Stimulated activated CD8-positive, alpha-beta memory T cell treated with anti-CD3 and anti-CD28 coated beads, Interleukin-4, amount 100 ng/mL, for 4 hours (primary cell): ENCODE measurements at regions not wholly inside any gene's neighbourhood (a gene's known extent, or its start where the extent isn't known, plus 50 kb on each side); places are given as distances from the start of the nearest gene placed in this dataset.
"Not testable (repeated sequence)": the region's sequence is repeated elsewhere in the genome, so short reads cannot be mapped to it uniquely, and the experiment has no call there.

ENCODE experiments used
- DNase-seq, 2 donors: peaks; one replicate each; pipeline ENCODE4 v3.0.0-alpha.2; 2020; ENCODE audit warnings: low read depth in 2 of 2, low spot score in 1 of 2

DNA sequence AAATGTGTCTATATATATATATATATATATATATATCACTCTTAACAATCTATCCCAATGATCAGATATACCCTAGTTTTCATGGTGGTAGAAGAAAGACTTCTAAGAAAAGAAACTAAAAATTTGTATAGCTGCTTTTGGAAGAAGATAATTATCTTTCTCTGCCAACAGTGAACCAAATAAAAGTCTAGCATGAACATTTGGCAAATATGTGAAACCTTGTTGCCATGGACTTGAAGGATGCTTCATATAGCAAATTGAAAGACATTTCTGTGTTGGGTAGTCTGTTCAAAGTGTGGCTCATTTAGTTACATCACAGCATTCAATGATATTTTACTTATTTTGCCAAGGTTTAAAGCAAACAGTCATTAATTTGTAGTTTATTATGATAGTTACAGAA is 219.9 kb upstream of the NECTIN3 start:
- no peak for DNase-seq

GRCh38 chr3:110855207-110855606 is 216.4 kb upstream of the NECTIN3 start:
- no peak for DNase-seq

DNA sequence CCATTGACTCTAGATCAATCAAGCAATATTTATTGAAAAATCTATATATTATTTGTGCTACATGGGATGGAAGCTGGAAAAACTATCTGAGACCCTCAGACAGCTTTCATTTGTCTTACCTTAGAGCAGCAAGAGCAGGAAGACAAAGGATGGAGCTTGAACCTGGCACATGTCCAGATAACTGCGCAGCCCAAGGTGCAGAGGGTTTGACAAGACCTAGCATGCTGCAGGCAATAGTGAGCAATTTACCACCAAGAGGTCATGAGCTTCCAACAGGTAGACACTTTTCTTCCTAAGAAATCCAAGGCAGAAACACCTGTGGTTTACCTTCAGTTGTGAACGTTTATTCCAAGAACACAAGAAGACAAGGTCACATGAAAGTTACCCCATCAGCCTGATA is 214.7 kb upstream of the NECTIN3 start:
- DNase-seq = no peak

GRCh38 chr3:110858549-110858948 is 213.1 kb upstream of the NECTIN3 start:
- no peak for DNase-seq

DNA sequence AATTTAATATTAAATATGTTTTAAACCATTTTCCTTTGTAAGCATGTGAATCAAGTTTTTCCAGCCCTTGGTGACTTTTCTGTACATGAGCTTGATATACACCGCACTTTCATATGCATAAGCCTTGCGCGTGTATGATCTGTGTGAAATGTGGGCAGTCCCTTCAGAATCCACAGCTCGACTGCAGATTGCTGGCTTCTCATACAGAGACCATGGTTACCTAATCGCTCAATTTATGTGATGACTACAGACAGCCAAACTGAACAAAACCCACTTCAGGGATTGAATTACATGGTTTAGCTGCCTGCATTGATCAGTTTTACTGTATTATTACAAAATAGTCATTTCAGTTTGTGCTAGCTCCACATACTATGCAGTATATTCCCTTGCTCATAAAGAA is 212.3 kb upstream of the NECTIN3 start:
- no peak for DNase-seq

DNA sequence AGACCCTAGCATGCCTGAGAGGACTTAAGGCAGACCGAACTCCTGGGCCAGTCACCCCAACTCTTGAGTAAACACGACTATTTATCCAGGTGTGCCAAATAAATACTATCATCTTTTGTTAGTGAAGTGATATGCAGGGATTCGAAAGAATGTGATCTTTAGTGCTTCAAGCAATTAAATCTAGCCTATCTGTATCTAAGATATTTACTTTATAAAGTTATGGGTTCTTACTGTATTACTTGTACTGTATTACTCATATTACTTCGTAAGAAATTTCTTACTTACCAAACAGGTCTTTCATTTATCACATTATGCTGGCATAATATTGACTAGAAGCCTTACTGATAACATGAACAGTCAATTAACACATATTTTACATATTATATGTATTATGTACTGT is 211.6 kb upstream of the NECTIN3 start:
- no peak for DNase-seq

- no peak for DNase-seq
Measured at GRCh38 chr3:110865934-110866333, 205.7 kb upstream of the NECTIN3 start.

DNA sequence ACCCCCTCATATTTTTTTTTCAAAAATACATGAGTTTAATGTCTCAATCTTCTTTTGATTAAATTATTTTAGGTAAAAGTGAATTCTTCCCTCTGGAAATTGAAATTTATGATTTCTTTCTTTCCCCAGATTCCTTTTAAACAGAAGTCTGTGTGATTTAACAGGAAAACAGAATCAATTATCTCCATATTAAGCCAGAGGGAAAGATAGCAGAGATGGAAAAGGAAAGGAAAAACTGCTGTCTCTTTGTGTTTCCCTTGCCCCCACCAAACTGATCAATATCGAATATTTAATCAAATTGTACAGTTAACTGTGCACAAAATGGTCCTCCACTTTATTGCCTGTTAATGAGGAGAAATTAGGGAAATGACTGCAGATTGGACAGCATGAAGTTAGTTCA is 203.5 kb upstream of the NECTIN3 start:
- DNase-seq = no peak

DNA sequence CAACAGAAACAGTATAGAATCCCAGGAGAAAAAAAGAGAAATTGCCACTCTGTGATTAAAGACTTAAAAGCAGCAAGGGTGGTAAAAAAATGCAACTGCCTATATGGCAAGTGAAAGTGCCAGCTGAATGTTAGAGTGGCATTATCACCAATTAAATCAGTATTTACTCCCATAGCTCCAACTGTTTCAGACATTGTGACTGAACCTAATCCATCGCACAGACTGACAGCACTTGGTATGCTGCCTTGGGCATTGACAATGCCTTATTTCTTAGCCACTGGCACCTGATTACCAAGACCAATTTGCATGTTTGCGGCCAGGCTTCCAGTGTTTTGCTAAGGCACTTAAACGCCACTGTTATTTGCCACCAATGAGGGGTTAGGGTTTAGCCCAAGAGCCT is 201.9 kb upstream of the NECTIN3 start:
- DNase-seq = no peak

GRCh38 chr3:110871869-110872268 is 199.7 kb upstream of the NECTIN3 start:
- no peak for DNase-seq

GRCh38 chr3:110878692-110879091 is 192.9 kb upstream of the NECTIN3 start:
- DNase-seq = no peak

DNA sequence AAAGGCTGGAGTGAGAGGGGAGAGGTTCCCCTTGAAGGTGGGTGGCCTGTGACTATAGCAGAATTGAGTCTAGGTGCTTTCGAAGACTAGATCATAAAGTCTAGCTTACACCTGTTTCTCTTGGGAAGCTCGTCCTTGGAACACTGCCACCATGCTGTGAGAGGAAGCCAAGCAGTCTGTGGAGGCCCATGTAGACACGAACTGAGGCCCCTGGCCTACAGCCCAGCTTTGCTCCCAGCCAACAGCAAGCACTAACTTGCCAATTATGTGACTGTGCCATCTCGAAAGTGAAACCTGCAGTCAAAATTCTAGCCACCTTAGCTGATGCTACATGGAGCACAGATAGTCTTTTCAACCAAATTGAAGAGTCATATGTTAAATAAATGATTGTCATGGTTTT is 190.5 kb upstream of the NECTIN3 start:
- no peak for DNase-seq

DNA sequence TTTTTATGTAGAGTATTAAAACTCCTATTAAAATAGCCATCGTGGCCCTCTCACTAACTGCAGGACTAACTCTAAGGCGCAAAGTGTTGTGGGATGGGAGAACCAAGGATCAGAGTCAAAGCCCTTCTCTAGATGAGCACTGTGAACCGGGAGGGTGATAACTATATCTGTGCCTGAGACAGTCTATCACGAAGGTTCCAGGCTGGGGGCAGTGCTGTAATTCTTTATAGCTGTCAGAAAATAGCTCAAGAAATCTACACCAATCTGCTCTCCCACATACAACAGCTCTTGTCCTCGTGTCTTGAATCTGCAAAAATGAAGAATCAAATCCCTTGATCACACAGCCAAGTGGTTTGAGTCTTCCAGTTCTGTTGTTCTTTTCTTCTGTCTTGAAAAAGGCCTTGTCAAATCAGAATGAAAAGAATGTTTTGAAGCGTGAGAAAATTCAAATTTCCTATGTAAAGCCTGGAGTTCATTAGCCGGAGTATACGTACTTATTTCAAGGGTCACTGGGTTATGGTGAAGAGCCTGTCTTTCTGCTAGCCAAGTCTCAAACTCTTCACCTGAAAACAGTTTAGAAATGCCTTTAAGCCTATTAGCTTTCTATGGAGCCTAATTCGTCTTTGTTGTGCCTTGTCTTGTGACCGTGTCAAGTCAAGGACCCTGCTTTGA is 185.3 kb upstream of the NECTIN3 start:
- DNase-seq = no peak

DNA sequence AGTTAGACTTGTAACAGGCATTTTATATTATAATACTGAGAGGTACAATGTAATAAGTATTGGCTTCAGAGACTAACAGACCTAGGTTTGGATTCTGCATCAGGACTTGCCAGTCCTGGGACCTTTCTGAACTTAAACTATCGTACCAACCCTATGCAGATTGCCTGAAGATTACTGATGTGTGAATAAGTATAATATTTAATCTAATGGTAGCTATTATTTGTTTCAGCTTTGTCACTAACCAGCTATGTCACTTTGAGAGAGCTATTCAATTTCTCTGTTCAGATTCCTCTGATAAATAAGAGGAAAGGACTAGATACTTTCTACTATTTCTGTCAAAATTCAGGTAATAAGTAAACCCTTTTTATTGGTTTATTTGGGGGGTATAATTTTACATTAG is 184.4 kb upstream of the NECTIN3 start:
- DNase-seq = no peak

DNA sequence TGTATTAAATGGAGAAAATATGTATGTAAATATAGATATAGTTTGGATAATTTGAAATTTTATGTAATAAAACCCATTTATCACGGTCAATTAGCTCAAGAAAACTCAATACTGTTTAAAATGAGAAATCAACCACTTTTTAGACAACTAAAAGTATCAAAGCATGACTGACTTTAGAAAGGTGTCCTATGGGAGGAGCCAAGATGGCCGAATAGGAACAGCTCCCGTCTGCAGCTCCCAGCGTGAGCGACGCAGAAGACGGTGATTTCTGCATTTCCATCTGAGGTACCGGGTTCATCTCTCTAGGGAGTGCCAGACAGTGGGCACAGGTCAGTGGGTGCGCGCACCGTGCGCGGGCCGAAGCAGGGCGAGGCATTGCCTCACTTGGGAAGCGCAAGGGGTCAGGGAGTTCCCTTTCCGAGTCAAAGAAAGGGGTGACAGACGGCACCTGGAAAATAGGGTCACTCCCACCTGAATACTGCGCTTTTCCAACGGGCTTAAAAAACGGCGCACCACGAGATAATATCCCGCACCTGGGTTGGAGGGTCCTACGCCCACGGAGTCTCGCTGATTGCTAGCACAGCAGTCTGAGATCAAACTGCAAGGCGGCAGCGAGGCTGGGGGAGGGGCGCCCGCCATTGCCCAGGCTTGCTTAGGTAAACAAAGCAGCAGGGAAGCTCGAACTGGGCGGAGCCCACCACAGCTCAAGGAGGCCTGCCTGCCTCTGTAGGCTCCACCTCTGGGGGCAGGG is 182.8 kb upstream of the NECTIN3 start:
- DNase-seq = not testable (repeated sequence)

GRCh38 chr3:110889376-110889699 is 182.3 kb upstream of the NECTIN3 start:
- not testable (repeated sequence) for DNase-seq

GRCh38 chr3:110894574-110894973 is 177.0 kb upstream of the NECTIN3 start:
- no peak for DNase-seq

GRCh38 chr3:110895054-110895453 is 176.6 kb upstream of the NECTIN3 start:
- DNase-seq = no peak

GRCh38 chr3:110897046-110897445 is 174.6 kb upstream of the NECTIN3 start:
- DNase-seq = no peak

DNA sequence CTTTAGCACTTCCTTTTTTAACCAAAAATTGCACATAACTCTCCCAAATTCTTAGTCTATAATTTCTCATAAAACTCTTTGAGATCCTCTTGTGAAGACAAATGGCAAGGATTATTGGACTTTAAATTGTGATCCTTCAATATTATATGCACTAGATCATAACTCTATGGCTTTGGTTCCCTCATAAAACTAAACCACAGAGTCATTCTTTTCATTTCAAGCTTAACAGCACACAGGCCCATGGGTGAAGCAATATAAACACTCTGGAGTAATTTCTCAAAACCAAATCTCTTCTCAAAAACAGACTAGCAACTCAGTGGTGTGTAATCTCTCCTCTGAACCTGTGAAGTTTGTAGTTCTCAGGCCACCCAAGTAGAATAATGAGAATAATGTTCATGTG is 171.0 kb upstream of the NECTIN3 start:
- no peak for DNase-seq

- no peak for DNase-seq
Measured at GRCh38 chr3:110901536-110901935, 170.1 kb upstream of the NECTIN3 start.

- no peak for DNase-seq
Measured at GRCh38 chr3:110902453-110903085, 169.0 kb upstream of the NECTIN3 start.
